H7 (cell line): ENCODE measurements at regions not wholly inside any gene's neighbourhood (a gene's known extent, or its start where the extent isn't known, plus 50 kb on each side); places are given as distances from the start of the nearest gene placed in this dataset.

ENCODE experiments used
- DNase-seq: peaks from one replicate; pipeline ENCODE4 v3.0.0; 2012
- H3K27me3 ChIP-seq: 2 replicates; pipeline ENCODE4 v1.6.0; 2011; ENCODE audit warnings: mild to moderate bottlenecking, low read length; ENCODE audit not compliant: control insufficient read depth, insufficient read depth
- H3K36me3 ChIP-seq: replicated peaks from 2 replicates; pipeline ENCODE4 v1.5.1; 2011; ENCODE audit warnings: low read length; ENCODE audit not compliant: control insufficient read depth, insufficient read depth
- H3K4me3 ChIP-seq: 2 replicates; pipeline ENCODE4 v1.5.1; 2011; ENCODE audit warnings: low read depth, mild to moderate bottlenecking, control low read depth, low read length, moderate library complexity; ENCODE audit not compliant: insufficient read depth

DNA sequence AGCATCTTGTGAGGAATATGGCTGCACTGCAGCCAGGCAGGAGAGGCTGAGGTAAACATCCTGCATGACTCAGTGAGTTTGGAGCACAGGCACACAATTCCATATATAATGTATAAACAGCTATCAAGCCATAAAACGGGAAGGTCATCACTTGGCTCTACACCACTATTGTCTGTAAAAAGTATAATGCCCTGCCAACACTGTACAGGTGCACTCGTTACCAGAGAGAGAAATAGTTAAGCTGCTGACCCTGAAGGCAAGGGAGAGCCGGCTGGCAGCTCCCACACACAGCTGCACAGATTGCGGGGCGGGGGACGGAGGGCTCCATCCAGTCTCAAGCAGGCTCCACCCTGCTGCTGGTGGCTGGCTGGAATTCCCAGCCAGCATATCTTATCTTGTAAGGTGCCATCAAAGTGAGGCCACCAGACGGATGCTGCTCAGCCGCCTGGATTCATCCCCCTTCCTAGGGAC lies 668.1 kb downstream of the SLITRK5 start:
- H3K36me3 ChIP-seq: no peaks in the 10 kb centered on the region
- H3K27me3 ChIP-seq: no peaks in the 10 kb centered on the region
- no peak overlapping the region for H3K4me3 ChIP-seq
- no peak for DNase-seq

DNA sequence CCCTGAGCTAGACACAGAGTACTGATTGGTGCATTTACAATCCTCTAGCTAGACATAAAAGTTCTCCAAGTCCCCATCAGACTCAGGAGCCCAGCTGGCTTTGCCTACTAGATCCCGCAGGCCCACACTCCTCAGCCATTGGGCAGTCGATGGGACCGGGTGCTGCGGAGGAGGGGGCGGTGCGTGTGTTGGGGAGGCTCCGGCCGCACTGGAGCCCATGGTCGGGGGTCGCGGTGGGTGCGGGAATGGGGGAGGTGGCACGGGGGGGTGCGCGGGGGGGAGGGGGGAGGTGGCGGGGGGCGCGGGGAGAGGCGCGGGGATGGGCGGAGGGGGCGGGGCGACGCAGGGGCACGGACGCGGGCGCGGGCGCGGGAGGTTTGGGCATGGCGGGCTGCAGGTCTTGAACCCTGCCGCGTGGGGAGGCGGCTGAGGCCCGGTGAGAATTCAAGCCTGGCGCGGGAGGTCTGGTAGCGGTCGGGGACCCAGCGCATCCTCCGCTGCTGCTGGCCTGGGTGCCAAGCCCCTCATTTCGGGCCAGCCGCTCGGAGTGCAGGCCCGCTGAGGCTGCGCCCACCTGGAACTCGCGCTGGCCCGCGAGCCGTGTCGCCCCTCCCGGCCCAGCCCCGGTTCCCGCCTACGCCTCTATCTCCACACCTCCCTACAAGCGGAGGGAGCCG lies 674.1 kb downstream of the SLITRK5 start:
- no peak for DNase-seq
- no peaks in the 10 kb centered on the region for H3K27me3 ChIP-seq
- H3K36me3 ChIP-seq: no peaks in the 10 kb centered on the region
- no peak overlapping the region for H3K4me3 ChIP-seq

DNA sequence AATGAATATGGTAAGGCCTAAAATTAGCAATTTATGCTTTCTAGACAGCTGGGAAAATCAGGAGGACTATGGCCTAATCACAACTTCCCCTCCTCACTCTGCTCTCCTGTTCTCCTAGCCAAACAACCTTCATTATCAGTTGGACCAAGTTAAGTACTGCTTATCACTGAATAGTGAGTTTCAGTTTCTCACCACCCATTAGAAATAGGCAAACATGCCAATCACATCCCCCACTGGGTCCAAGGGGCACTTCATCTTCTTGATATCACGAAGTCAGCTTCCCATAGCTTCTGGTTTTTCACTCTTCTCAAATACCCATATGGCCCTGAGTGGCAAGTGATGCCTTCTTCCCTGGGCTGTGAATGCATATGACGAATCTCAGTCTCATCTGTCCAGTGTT lies 689.6 kb downstream of the SLITRK5 start:
- DNase-seq: no peak
- H3K27me3 ChIP-seq: no peaks in the 10 kb centered on the region
- H3K36me3 ChIP-seq: no peaks in the 10 kb centered on the region
- no peak overlapping the region for H3K4me3 ChIP-seq

DNA sequence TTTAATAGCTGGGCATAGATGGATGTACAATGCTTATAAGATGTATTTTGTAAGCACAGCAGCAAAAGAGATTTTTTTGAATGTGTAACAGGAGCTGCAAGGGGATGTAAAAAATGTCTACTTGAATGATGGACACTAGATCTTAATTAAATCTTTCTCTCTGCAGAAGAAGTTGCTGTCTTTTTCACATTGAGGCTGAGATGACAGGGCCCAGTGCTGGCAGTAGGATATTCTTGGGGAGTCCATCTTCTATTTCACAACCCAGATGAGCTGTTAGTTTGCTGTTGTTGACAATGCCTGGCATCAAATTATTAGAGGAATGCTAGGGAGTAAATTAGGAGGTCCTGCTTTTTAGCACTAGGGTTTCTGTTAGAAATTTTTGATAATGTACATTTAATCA lies 698.7 kb downstream of the SLITRK5 start:
- DNase-seq: no peak
- H3K36me3 ChIP-seq: no peaks in the 10 kb centered on the region
- H3K27me3 ChIP-seq: no peaks in the 10 kb centered on the region
- H3K4me3 ChIP-seq: no peak overlapping the region

- no peak overlapping the region for H3K4me3 ChIP-seq
- no peaks in the 10 kb centered on the region for H3K27me3 ChIP-seq
- H3K36me3 ChIP-seq: no peaks in the 10 kb centered on the region
- no peak for DNase-seq
These were observed 705.7 kb downstream of the SLITRK5 start for GRCh38 chr13:88376760-88377388.

DNA sequence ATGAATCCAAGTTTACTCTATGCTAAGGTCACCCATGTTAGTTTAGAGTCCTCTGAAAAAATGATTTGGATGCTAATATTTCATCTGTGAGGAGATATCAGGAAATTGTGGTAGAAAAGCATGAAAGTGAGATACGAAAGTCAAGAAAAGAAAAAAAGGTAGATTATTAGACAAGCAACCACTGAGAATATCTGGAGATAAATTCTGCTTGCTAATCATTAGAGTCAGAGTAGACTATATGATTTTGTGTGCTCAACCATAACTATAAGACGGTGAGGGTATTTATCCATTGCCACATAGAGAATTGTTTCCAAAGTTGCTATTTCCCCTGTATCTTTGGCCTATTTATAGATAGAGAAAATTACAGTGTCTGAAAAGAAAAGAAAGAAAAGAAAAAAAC lies 706.7 kb downstream of the SLITRK5 start:
- Histone ChIP-seq H3K36me3 (no peaks in the 10 kb centered on the region), H3K4me3 (no peak overlapping the region), H3K27me3 (no peaks in the 10 kb centered on the region)
- DNase-seq: no peak

DNA sequence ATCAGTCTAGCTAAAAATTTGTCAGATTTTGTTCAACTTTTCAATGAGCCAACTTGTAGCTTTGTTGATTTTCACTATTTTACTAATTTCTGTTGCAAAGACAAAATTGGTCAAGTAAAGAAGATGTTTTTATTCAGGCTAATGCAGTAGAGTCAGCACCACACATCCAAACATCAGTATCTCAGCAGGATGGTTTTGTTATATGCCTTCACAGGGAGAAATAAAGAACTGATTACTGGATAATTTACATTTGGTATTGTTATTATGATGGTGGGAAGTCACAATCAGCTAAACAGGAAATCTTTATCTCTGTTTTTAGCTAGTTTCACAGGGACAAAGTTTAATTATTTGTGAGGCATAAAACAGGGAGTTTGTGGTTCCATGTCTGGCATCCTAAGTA lies 713.4 kb downstream of the SLITRK5 start:
- no peaks in the 10 kb centered on the region for H3K27me3 ChIP-seq
- DNase-seq: no peak
- no peaks in the 10 kb centered on the region for H3K36me3 ChIP-seq
- no peak overlapping the region for H3K4me3 ChIP-seq

DNA sequence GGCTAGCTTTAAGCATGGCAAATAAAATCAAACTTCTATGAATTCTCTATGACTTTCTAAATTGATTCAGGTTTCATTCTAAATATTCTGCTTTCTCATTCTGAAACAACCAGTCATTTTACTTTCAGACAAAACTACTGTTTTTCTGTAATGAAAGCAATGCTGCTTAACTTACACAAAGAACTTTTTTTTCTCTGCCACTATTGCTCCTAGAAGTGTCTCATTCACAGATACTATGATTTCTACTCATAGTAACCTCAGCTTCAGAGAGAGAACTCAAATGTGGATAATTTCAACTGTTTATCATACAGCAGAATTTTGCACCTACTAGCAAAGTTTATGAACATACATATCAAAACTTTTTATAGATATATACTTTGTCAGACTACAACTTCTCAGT lies 724.6 kb downstream of the SLITRK5 start:
- Histone ChIP-seq H3K4me3 (no peak overlapping the region), H3K27me3 (no peaks in the 10 kb centered on the region), H3K36me3 (no peaks in the 10 kb centered on the region)
- DNase-seq: no peak

- DNase-seq: no peak
- H3K36me3 ChIP-seq: no peaks in the 10 kb centered on the region
- no peaks in the 10 kb centered on the region for H3K27me3 ChIP-seq
- H3K4me3 ChIP-seq: no peak overlapping the region
These were observed 740.5 kb downstream of the SLITRK5 start for GRCh38 chr13:88411696-88412095.

DNA sequence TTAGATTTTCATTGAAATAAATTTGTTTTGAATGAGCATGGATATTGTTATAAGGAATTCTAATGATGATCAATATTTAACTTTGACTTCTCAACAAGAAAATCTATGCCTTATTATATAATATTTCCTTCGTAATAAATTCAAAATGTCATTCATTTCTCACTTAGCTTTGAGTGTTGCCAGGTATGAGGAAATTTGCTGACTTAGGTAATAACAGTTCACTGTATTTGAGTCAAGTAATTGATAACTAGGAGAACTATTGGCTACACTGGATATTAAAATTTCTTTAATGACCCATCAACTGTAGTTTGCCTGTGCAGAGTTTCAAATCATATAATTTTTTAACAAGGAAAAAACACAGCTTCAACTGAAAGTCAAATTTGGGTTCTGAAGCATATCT lies 746.6 kb downstream of the SLITRK5 start:
- Histone ChIP-seq H3K27me3 (no peaks in the 10 kb centered on the region), H3K4me3 (no peak overlapping the region), H3K36me3 (no peaks in the 10 kb centered on the region)
- DNase-seq: no peak

DNA sequence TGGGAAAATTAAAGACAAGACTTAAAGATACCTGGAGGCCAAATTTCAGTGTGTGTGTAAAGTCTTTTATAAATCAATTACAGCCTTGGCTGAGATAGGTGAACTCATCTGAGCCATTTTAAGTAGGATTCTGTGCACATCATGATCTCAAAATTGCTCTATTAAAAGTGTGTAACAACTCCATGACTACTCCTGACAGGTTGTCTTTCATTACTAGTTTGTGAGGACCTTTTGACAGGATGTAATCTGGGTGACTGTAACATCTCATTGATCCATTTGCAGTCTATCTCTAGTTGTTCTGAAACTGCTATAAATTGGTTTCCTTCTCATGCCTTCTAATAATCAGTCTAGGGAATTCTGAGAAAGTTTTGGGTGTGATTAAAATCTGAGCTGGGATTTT lies 753.3 kb downstream of the SLITRK5 start:
- H3K27me3 ChIP-seq: no peaks in the 10 kb centered on the region; the same call in 1 of the 2 replicates
- DNase-seq: no peak
- no peak overlapping the region for H3K4me3 ChIP-seq
- H3K36me3 ChIP-seq: no peaks in the 10 kb centered on the region

- Histone ChIP-seq H3K36me3 (no peaks in the 10 kb centered on the region), H3K4me3 (no peak overlapping the region), H3K27me3 (no peaks in the 10 kb centered on the region; the same call in 1 of the 2 replicates)
- DNase-seq: no peak
These were observed 755.5 kb downstream of the SLITRK5 start for GRCh38 chr13:88426661-88427060.

GRCh38 chr13:88429862-88430261 lies 758.7 kb downstream of the SLITRK5 start:
- H3K27me3 ChIP-seq: no peaks in the 10 kb centered on the region
- DNase-seq: no peak
- no peak overlapping the region for H3K4me3 ChIP-seq
- no peaks in the 10 kb centered on the region for H3K36me3 ChIP-seq

DNA sequence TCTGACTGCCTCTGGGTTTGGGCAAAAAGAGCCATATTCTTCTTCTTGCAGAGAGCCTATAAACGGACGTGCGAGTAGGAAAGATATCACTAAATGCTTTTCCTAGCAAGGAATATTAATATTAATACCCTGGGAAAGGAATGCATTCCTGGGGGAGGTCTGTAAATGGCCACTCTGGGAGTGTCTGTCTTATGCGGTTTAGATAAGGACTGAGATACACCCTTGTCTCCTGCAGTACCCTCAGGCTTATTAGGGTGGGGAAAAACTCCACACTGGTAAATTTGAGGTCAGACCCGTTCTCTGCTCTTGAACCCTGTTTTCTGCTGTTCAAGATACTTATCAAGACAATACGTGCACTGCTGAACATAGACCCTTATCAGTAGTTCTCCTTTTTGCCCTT lies 763.8 kb downstream of the SLITRK5 start:
- H3K4me3 ChIP-seq: no peak overlapping the region

GRCh38 chr13:88436974-88437373 lies 765.8 kb downstream of the SLITRK5 start:
- no peaks in the 10 kb centered on the region for H3K27me3 ChIP-seq
- no peaks in the 10 kb centered on the region for H3K36me3 ChIP-seq
- no peak overlapping the region for H3K4me3 ChIP-seq
- DNase-seq: no peak

More for the DNA sequence above, 763.8 kb downstream of the SLITRK5 start:
- no peak for DNase-seq
- Histone ChIP-seq H3K27me3 (no peaks in the 10 kb centered on the region), H3K36me3 (no peaks in the 10 kb centered on the region)
